Activated CD8-positive, alpha-beta T cell treated with anti-CD3 and anti-CD28 coated beads for 36 hours (primary cell): ENCODE measurements at regions not wholly inside any gene's neighbourhood (a gene's known extent, or its start where the extent isn't known, plus 50 kb on each side); places are given as distances from the start of the nearest gene placed in this dataset.

ENCODE experiments used
- ATAC-seq: fragments of 200-7000 bp; cut with Tn5 transposase; one replicate; pipeline ENCODE4 v1.10.0; 2021; ENCODE audit warnings: mild to moderate bottlenecking, moderate library complexity
- CTCF ChIA-PET: fragments of 350-600 bp; sonication (Branson Sonifier 250); formaldehyde crosslinking; loops from one replicate; lab custom pipeline; 2021; ENCODE audit warnings: antibody characterized with exemption; lab: Charles Lee
- POLR2A ChIA-PET: fragments of 350-600 bp; sonication (Branson Sonifier 250); formaldehyde crosslinking; loops from one replicate; lab custom pipeline; 2021; ENCODE audit warnings: antibody characterized with exemption; lab: Charles Lee
- DNase-seq: peaks from one replicate; pipeline ENCODE4 v3.0.0-alpha.2; 2020
- H3K27ac Mint-ChIP-seq: one replicate; pipeline ENCODE4 v1.8.0; 2021; ENCODE audit warnings: mild to moderate bottlenecking, mixed read lengths
- H3K27me3 Mint-ChIP-seq: one replicate; pipeline ENCODE4 v1.8.0; 2021; ENCODE audit warnings: mixed read lengths
- H3K36me3 Mint-ChIP-seq: one replicate; pipeline ENCODE4 v1.8.0; 2021; ENCODE audit warnings: low read depth, mixed read lengths
- H3K4me1 Mint-ChIP-seq: one replicate; pipeline ENCODE4 v1.8.0; 2021; ENCODE audit warnings: low read depth, mixed read lengths
- H3K4me3 Mint-ChIP-seq: one replicate; pipeline ENCODE4 v1.8.0; 2021; ENCODE audit warnings: mild to moderate bottlenecking, moderate library complexity, mixed read lengths
- H3K9me3 Mint-ChIP-seq: one replicate; pipeline ENCODE4 v1.8.0; 2021; ENCODE audit warnings: mixed read lengths
- intact Hi-C: fragments of 100-400 bp; cut with micrococcal nuclease; formaldehyde crosslinking; loops from one replicate; pipeline ENCODE4 v1.10.0; 2022
- TF ChIP-seq, protein P1 (sequence below): fragments of 200-600 bp; IDR thresholded peaks from one replicate; pipeline ENCODE4 v1.8.0; 2022; ENCODE audit warnings: antibody characterized with exemption, mild to moderate bottlenecking

DNA sequence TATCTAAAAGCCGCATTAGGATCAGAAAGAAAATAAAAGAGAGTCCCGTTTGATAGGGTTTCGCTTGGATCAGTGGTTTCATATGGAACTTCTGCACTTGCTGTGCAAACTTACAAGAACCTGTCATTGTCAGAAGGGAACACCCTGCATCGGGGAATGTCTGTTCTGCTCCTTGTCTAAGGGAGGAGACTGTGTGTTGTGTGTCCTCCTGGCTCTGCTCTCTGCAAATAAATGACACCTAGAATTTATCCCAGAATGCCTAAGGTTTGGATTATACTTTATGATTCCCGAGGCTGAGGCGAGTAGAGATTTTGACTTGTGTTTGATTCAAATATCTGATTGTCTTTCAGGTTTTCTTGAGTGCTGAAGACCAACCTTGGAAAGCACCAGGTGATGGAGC is 785.1 kb downstream of the GALR1 start:
- TF ChIP-seq, protein P1, sequence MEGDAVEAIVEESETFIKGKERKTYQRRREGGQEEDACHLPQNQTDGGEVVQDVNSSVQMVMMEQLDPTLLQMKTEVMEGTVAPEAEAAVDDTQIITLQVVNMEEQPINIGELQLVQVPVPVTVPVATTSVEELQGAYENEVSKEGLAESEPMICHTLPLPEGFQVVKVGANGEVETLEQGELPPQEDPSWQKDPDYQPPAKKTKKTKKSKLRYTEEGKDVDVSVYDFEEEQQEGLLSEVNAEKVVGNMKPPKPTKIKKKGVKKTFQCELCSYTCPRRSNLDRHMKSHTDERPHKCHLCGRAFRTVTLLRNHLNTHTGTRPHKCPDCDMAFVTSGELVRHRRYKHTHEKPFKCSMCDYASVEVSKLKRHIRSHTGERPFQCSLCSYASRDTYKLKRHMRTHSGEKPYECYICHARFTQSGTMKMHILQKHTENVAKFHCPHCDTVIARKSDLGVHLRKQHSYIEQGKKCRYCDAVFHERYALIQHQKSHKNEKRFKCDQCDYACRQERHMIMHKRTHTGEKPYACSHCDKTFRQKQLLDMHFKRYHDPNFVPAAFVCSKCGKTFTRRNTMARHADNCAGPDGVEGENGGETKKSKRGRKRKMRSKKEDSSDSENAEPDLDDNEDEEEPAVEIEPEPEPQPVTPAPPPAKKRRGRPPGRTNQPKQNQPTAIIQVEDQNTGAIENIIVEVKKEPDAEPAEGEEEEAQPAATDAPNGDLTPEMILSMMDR: no peak
- H3K9me3 Mint-ChIP-seq: no peaks in the 10 kb centered on the region
- ChIA-PET POLR2A (no interaction called here), CTCF (no interaction called here)
- H3K27me3 Mint-ChIP-seq: no peaks in the 10 kb centered on the region
- no peaks in the 10 kb centered on the region for H3K36me3 Mint-ChIP-seq
- H3K27ac Mint-ChIP-seq: no peak overlapping the region
- no peak overlapping the region for H3K4me3 Mint-ChIP-seq
- no peak for DNase-seq
- ATAC-seq: no peak
- H3K4me1 Mint-ChIP-seq: no peaks in the 10 kb centered on the region
- intact Hi-C loops: no loop called here

GRCh38 chr18:78041218-78041617 is 791.6 kb downstream of the GALR1 start:
- H3K9me3 Mint-ChIP-seq: peaks cover 8% of the 10 kb centered on the region
- no peaks in the 10 kb centered on the region for H3K36me3 Mint-ChIP-seq
- no peaks in the 10 kb centered on the region for H3K4me1 Mint-ChIP-seq
- H3K27ac Mint-ChIP-seq: no peak overlapping the region
- DNase-seq: no peak
- no peak overlapping the region for H3K4me3 Mint-ChIP-seq
- ChIA-PET POLR2A (no interaction called here), CTCF (interaction anchor here (0.9 to 1.5 kb wide), 2 partner anchors 10 to 17 kb away, joined by 3 read pairs; no protein-coding TSS in a partner anchor)
- no peaks in the 10 kb centered on the region for H3K27me3 Mint-ChIP-seq
- TF ChIP-seq, protein P1: no peak
- no peak for ATAC-seq
- intact Hi-C loops: no loop called here

DNA sequence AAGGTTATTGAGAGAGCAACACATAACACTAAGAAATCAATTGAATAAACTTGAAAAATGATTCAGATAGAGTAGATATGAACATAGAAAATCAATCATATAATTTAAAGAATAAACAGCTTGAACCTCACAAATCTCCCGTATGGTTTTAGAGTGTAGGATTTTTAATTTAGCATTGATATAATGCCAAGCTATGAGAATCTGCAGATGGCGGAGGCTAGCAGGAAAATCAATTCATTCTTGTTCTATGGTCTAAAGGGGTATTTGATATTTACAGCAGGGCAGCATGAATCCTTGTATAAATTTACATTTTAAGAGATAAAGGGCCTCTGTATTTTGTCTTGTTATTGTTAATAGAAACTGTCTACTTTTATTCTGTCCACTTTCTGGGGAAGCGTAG is 797.0 kb downstream of the GALR1 start:
- Mint-ChIP-seq H3K9me3 (peaks cover 5% of the 10 kb centered on the region), H3K4me1 (no peaks in the 10 kb centered on the region), H3K27me3 (no peaks in the 10 kb centered on the region), H3K36me3 (no peaks in the 10 kb centered on the region), H3K27ac (no peak overlapping the region), H3K4me3 (no peak overlapping the region)
- DNase-seq (no peak), ATAC-seq (no peak)
- ChIA-PET CTCF (no interaction called here), POLR2A (no interaction called here)
- TF ChIP-seq, protein P1: no peak
- intact Hi-C loops: no loop called here

- CTCF ChIA-PET: no interaction called here
- TF ChIP-seq, protein P1: no peak
These were observed 799.6 kb downstream of the GALR1 start for GRCh38 chr18:78049281-78049680.

GRCh38 chr18:78054801-78055200 is 805.2 kb downstream of the GALR1 start:
- TF ChIP-seq, protein P1: no peak
- Mint-ChIP-seq H3K27ac (no peak overlapping the region), H3K9me3 (no peaks in the 10 kb centered on the region), H3K36me3 (no peaks in the 10 kb centered on the region), H3K27me3 (no peaks in the 10 kb centered on the region), H3K4me1 (no peaks in the 10 kb centered on the region), H3K4me3 (no peak overlapping the region)
- intact Hi-C loops: no loop called here
- ChIA-PET POLR2A (no interaction called here), CTCF (interaction anchor here (1.0 kb wide), 1 partner anchor 38 kb away, joined by 3 read pairs; no protein-coding TSS in a partner anchor)
- DNase-seq (no peak), ATAC-seq (no peak)

More at GRCh38 chr18:78049281-78049680, 799.6 kb downstream of the GALR1 start:
- POLR2A ChIA-PET: interaction anchor here (0.8 kb wide), 1 partner anchor 250 kb away, joined by 4 read pairs; no protein-coding TSS in a partner anchor
- no peaks in the 10 kb centered on the region for H3K36me3 Mint-ChIP-seq
- H3K27ac Mint-ChIP-seq: no peak overlapping the region
- ATAC-seq (no peak), DNase-seq (no peak)
- intact Hi-C loops: no loop called here
- H3K4me3 Mint-ChIP-seq: no peak overlapping the region
- no peaks in the 10 kb centered on the region for H3K27me3 Mint-ChIP-seq
- no peaks in the 10 kb centered on the region for H3K4me1 Mint-ChIP-seq
- H3K9me3 Mint-ChIP-seq: no peaks in the 10 kb centered on the region
